Left lobe of liver (tissue), 2 donors: ENCODE measurements at regions not wholly inside any gene's neighbourhood (a gene's known extent, or its start where the extent isn't known, plus 50 kb on each side); places are given as distances from the start of the nearest gene placed in this dataset.
"Not testable (repeated sequence)": the region's sequence is repeated elsewhere in the genome, so short reads cannot be mapped to it uniquely, and the experiment has no call there.

Experiments
- ATAC-seq: fragments of 200-7000 bp; cut with Tn5 transposase; one replicate; pipeline ENCODE4 v1.9.1; 2020; ENCODE audit warnings: mild to moderate bottlenecking, moderate library complexity
- DNase-seq: peaks from one replicate; pipeline ENCODE4 v3.0.0-alpha.2; 2020; ENCODE audit warnings: low spot score
- donor health status: DM: no; HTN: no; CAD: no; lungs with moderate emphysema.
- donor health status: DM: no; HTN: yes; CAD: no.

DNA sequence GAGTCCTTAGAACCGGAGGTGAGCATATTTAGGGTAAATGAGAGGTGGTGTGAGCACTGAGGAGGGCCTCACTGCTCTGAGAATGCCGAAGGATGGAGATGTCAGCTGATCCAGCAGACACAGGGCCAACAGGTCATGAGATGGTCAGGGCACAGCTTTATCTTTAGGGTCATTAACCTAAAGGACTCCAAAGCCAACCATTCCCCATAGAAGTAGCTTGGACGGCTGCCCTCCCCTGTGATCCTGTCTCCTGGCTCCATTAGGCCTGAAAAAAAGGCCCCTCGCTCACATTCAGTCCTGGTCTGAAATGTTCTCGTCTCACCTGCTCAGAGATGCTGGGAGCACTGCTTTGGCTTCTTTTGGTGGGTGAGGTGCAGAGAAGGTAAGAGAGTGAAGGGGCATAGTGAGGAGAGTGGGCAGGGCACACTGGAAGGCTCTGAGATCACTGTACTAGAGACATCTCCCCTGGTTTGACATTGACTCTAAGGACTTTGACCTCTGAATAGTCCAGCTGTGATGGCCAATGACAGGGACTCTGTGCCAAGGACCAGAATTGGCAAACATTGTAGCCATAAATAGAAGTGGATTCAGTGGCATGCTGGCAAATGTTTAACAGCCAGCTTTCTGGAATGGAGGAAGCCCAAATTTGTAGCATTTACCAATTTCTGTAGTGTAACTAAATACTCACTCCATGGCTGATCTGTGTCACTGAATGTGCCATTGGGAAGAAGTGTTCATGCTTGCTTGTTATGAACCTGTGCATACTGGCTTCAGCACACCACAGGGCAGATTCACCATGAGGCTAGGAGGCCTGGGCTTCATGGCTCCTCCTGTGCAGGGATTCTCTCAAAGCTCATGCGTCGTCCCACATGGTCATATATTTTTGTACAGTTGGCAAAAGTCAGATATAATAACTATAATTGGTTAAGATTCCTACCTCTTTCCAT lies 76.2 kb upstream of the MRPS22 start:
- DNase-seq (peak; percentile 88), ATAC-seq (peak; percentile 94)

DNA sequence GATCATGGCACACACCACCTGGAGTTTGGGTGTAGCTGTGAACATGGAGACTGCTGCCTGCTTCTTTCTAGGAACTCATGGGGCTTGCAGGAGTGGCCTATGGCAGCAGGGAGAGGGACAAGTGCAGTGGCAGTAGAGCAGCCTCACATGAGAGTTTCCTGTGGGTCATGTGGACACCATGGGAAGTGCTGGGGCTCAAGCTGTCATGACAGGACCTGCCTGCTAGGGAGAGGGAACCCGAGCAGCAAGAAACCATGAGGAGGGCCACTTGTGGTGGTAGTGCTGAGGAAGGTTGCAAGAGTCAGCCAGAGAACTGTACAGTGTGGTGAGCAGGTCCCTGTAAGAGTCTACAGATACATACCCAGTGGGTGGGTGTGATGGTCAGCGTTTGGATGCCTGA lies 73.8 kb upstream of the MRPS22 start:
- ATAC-seq (no peak), DNase-seq (no peak)

DNA sequence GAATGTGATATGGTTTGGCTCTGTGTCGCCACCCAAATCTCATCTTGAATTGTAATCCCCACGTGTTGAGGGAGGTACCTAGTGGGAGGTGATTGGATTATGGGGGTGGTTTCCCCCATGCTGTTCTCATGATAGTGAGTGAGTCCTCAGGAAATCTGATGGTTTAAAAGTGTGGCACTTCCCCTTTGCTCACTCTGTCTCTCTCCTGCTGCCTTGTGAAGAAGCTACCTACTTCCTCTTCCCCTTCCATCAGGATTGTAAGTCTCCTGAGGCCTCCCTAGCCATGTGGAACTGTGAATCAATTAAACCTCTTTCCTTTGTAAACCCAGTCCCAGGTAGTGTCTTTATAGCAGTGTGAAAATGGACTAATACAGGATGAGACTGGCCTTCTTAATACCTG lies 73.2 kb upstream of the MRPS22 start:
- DNase-seq, ATAC-seq: not testable (repeated sequence)

DNA sequence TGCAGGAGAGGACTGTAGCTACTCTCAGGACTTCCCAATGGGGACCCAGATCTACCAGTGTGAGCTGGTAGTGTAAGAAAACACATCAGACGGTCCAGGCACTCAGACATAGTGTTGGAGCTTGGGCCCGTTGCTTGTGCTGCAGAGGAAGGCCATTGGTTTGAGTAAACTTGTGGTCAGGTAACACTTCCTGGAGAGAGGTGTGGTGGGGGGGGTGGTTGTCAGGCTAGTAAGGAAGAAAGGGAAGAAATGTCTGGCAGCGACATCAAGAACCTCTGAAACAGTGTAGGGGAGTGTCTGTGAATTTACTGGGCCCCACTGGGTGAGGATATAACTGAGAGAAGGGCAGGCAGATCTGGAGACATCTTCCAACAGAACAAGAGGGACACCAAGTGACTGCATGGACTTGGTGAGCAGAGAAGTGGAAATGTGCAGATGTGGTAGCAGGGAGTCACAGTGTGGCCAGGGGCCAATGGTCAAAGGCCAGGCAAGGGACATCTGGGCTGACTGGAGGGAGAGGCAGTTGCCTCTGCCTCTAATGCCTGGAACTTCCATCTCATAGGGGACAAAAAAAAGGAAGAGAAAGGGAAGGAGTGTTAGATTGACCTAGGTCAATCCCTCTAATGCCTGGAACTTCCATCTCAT lies 63.7 kb upstream of the MRPS22 start:
- ATAC-seq, result peak; percentile 98

DNA sequence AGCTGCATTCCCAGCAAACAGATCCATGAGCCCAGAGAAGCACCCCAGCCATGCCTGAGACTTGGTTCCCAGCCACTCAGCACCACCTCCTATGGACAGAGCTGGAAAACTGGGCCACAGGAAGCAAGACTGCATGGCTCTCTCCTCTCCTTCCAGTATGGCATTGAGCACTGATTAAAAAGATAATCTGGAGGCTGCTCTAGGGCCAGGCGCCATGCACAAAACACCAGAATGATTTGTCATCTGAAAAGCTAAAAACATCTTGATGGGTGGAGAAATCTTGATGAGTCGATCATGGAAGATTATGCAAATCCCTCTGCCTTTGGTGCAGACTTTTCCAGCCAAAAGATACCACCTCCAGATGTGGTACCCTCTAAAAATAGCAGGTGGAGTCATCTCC lies 62.7 kb upstream of the MRPS22 start:
- DNase-seq, result no peak
- ATAC-seq, result no peak

More for the DNA sequence above, 63.7 kb upstream of the MRPS22 start:
- peak; percentile 73 for DNase-seq

DNA sequence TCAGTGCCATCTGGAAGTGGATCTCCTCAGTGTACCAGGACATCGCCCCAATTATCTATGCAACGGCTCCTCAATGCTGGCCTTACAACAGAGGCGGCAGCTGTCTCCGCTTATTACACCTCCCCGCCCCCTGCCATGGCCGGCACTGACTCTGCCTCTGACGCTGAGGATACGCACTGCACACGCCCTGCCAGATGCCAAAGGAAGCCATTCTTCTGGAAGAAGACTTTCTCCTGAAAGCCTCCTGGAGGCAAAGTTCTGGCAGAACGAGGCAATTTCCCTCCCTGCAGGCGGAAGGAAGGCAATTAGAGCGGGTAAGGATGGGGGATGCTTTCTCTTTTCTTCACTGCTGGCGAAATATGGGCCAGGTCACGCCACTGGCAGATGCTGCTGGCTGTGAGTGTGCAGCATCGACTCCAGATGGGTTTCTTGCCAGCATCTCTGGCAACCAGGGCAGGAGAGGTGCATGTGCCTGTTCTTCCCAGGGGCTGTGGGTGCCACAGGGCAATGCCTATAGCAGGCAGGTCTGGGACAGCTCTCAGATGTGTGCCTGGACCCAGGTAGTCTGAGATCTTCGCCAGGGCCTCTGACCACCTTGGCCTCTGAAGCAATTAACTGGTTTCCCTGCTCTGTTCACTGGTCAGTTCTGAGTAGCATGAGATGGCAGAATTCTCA lies 62.2 kb upstream of the MRPS22 start:
- DNase-seq (no peak), ATAC-seq (no peak)

DNA sequence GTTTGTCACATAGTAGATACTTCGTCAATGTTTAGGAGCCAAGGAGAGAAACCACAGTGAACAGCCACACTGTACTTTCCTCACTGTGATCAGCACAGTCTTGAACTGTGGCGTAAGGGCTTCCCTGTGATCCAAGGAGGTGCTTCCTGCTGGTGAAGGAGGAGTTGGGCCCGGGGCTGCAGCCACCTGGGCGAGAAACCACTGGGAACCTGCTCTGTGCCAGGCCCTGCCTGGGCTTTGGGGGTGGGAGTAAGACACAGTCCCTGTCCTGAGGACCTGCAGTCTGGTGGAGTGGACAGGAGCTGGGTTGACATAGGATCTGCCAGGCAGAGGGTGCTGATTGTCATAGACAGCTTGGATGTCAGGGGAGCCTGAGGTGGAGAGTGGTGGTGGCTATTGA lies 60.5 kb upstream of the MRPS22 start:
- DNase-seq (no peak), ATAC-seq (no peak)

DNA sequence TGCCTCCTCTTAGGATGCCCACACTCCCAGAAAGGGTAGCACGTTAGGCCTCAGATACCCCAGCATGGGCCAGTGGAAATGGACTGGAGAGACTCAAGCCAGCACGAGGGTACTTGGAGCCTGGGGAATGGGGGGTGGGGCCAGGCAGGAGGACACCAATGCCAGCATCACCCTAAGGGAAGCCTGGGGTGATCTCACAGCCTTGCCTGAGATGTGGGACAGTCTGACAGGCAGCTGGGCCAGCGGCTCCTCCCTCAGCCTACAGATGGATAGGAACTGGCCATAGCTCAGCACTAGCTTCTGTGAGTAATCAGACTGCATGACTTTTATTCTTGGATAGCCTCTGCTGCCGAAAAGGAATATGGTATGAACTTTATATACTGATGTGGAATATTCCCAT lies 59.6 kb upstream of the MRPS22 start:
- no peak for DNase-seq
- ATAC-seq, result no peak

DNA sequence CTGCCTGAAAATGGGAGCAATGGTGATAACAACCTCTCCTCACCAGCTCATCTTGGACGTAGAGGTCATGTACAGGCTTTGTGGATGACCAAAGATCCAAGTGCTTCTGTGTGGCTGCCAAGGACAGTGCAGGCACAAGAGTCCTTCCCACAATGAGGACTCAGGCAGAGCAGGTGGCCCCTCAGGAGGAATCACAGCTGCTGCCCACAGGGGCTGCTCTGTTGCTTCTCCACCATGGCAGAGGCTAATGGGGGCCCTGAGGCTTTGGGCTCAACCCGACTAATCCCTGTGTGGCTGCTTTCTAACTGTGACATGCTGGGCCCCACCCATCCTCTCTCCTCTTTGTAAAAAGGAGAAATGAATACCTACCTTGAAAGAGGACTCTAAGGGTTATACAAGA lies 58.1 kb upstream of the MRPS22 start:
- ATAC-seq (no peak), DNase-seq (no peak)

DNA sequence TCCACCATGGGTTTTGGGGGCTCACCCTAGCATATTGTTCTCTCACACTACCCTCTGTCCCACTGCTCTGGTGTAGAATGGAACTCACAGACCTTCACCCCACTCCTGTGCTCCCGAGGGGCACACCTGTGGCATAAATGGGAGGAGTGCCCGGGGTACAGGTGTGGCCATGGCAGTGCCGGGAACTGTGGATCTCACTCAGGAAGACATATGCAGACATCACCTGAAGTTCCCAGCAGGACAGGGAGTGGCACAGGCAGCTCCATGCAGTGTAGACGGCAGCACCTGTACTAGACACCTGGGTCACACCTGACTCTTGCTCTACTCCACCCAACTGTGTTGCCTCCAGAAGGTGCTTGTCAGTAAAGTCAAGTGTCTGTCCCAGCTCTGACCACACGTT lies 57.6 kb upstream of the MRPS22 start:
- ATAC-seq, result no peak
- no peak for DNase-seq

DNA sequence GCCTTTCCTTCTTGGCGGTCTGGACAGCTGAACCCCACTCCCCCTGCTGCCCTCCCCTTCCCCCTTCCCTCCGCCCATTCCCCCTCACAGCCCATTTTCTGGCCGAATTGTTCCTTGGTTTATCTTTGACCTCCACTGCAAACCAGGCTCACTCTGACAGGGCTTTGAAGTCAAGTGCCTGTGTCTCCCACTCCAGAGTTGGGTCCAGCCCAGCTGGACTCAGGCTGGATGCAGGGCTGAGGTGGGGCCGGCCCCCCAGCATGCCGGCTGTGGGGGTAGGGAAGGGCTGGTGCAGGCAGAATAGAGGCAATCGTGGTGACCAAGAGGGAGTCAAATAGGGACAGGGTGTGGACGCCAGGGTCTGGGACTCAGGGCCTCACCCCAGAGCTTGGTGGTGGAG lies 57.0 kb upstream of the MRPS22 start:
- no peak for DNase-seq
- ATAC-seq, result no peak

DNA sequence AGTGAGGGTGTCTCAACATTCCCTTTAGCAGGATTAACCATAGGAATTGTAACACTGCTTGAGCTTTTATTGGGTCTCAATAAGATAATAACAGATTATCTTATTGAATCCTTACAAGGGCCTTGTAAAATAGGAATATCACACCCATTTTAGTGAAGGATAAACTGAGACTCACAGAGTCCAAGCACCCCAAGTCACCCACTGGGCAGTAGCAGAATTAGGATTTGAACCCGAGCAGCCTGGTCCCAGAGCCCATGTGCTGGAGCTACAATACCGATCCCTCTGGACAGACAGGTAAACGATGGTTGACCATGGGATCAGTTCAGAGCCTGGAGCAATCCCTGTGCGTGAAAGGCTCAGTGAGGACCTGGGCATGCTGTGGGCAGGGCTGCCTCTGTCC lies 56.3 kb upstream of the MRPS22 start:
- no peak for DNase-seq
- no peak for ATAC-seq

DNA sequence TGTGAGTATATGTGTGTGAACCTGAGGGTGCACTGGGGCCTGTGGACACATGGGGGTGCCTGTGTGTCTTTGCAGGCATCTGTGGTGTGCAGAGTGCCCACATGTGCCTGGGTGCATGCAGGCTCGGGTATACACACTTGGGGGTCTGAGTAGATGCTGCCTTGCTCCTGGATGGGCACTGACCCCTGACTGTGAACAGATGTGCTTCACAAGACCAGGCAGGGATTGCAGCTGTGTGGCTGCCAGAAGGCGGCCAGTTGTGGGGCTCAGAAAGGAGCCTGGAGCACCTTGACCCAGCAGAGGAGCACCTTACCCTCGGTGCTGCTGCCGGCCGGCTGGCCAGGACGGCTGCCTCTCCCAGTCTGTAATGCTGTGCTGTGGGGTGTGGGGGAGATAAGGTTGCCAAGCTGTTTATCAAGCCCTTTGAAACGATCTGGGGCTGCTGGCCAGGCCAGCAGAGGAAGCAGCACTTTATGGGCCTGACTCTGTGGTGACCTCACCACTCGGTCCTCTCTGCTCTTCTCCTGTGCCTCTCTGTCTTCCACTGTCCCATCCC lies 55.5 kb upstream of the MRPS22 start:
- ATAC-seq, result no peak
- no peak for DNase-seq

DNA sequence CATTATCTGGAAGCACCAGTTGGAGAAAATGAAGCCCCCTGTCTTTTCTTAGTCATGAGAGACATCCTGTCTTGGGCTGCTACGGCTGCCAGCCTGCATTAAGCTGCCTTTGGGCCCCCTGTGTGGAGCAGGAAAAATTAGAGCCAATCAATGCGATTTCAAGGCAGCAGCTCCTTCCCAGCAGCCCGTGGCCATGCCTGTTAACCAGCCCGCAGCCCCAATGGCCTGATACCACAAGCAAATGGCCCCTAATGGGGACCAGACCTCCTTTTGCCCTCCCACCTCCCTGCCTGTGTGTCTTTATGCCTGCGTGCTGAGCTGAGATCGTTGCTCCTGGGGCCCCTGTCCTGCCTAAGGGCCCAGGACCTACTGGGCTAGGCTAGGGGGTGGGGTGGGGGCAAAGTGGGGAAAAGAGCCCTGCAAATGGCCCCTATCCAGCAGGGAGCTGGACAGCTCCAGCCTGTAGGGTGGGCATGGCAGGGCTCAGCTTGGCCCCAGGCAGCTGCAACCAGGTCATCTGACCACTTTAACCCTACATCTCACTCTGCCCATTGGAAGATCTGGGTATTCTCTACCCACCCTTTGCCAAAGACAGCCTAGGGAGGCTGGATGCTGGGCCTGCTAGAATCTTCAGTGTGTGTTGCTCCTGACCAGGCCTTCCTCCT lies 53.8 kb upstream of the MRPS22 start:
- ATAC-seq (no peak), DNase-seq (no peak)

DNA sequence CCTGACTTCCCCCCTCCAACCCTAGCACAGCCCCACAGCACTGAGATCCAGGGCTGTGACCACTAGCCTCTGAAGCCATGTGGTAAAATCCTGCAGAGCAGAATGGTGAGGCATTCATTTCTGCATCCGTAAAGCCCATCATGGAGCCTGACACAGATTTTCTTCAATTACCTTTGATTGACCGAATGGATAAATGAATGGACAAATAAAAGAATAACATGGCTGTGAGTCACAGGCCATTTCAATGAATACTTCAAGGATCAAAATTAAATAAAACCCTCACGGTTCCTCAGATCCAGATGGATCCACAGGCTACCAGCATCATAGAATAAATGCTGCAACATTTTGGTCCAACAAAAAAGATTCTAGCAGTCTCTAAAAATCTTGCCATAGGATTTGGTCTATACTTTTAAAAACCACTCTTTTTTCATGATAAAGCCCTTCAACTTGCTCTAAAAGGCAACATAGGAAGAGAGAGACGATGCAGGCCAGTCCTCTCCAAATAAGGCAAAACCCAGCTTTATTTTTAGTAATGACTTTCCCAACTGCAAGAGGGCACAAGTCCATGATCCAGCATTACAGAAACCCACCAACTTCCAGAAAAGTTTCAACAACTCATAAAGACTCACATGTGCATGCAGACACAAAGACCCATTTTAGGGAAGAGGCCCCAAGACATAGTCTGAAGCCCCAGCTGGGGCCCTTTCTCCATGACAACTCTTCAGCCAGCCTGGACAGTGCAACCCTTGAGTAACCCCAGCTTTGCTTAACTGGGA lies 52.4 kb upstream of the MRPS22 start:
- ATAC-seq (no peak), DNase-seq (no peak)

DNA sequence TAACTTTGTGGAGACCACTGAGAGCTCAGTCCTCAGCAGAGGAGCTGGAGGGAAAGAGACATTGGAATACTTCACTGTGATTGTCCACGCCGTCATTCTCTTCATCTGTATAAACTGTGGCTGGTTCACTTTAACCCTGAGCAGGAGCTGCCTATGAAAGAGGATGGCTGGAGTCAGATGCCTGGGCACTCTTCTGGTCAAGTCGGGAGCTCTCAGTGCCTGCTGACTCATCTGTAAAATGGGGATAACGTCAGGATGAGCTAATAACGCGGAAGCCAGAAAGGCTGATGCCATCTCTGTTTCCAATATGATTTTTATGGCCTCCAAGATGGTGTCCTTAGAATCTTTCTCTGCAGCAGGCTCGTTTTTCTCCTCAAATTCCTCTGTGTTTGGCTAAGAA lies 51.6 kb upstream of the MRPS22 start:
- ATAC-seq (no peak), DNase-seq (no peak)

DNA sequence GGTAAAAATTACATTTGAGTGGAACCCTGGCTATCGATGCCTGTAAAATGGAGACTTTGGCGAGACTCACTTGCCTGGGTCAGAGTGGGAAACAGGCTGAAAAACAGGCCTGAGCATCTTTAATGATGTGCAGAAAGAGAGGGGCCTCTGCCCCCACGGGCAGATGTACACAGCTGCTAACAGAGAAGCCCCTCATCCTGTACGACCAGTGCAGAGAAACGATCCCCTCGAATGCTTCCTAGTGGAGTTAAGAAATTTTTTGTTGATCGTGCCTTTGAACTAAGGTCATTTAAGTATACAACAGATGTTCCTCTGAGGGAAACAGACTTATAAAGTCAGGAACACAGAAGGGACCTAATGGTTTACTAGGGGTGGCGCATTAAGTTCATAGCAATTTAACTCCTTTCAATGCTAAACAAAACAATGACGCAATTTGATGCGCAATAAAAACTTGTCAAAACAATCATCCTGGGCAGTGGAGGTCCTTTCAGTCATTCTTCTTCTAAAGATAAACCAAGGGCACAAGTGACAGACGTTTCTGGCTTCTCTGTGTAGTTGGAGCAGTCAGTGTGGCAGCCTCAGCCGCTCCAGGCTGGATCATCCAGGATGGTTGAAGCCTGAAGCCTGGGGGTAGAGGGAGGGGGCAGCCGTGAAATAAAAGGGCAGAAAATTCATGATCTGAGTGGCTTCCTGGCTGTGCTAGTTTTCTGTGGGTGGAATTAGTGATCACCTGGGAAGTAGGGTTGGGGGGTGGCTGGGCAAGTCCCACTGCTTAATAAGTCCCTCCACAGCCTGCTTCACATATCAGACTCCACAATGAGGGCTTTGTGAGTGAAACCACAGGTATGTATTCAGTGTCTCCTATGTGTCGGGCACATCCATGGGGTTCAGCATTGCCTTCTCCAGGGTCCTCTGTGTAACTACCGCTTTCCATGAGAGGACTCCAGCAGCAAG lies 50.8 kb upstream of the MRPS22 start:
- ATAC-seq, result no peak

DNA sequence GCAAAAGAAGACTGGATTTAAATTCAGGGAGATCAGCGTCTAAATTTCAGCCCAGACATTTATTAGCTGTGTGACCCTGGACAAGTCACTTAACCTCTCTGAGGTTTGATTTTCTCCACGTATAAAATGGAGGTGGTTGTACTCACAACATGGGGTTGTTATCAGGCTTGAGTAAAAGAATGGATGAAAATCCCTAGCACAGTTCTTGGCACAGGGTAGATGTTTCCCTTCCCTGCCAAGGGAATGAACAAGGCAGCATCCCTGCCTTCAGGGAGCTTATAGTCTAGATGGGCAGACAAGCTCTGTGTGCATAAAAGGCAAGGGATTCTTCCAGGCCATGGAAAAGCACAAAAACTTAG lies 50.2 kb upstream of the MRPS22 start:
- DNase-seq (no peak), ATAC-seq (no peak)

More for the DNA sequence above, 50.8 kb upstream of the MRPS22 start:
- no peak for DNase-seq
